K562 (cell line): ENCODE measurements at regions not wholly inside any gene's neighbourhood (a gene's known extent, or its start where the extent isn't known, plus 50 kb on each side); places are given as distances from the start of the nearest gene placed in this dataset.

ENCODE experiments used
- ATAC-seq: fragments of 200-7000 bp; cut with Tn5 transposase; 3 replicates; pipeline ENCODE4 v1.9.1; 2020; ENCODE audit warnings: moderate library complexity
- BruUV-seq: library from RNA; stranded (reverse); fragments of 400-500 nt; replicated peaks from 2 replicates; lab custom pipeline; 2021; lab: Mats Ljungman, UMichigan
- CTCF ChIA-PET: fragments of 300-600 bp; formaldehyde crosslinking; extraction: SDS; loops from one replicate; lab custom pipeline; 2021; ENCODE audit warnings: low intra/inter-chr PET ratio; lab: Yijun Ruan, JAX
- POLR2A ChIA-PET: fragments of 300-600, 350-650 bp; sonication (Branson Sonifier 250); formaldehyde crosslinking; extraction: SDS; loops from one replicate; lab custom pipeline; 2021; ENCODE audit warnings: antibody characterized with exemption, inconsistent platforms; lab: Yijun Ruan, JAX
- DNase-seq, 4 experiments: peaks; one replicate each; pipeline versions ENCODE4 v3.0.0 to v3.0.0-alpha.2; 2011 to 2018; ENCODE audit warnings: low spot score in 3 of 4, mixed read lengths in 3 of 4; ENCODE audit errors: extremely low read depth in 1 of 4
- FAIRE-seq: peaks from 2 replicates; lab custom pipeline; 2011; peaks lifted over from hg19 to GRCh38; lab: Jason Lieb, UNC
- H2AFZ ChIP-seq: 2 replicates; pipeline ENCODE4 v1.6.0; 2011; ENCODE audit warnings: low read depth, low read length, control low read depth, inconsistent platforms
- H3K27ac ChIP-seq: fragments of 200-600 bp; 3 replicates; pipeline ENCODE4 v1.8.0; 2011; ENCODE audit warnings: low read depth, mild to moderate bottlenecking, control low read depth, inconsistent platforms, low read length, moderate library complexity, mixed read lengths; ENCODE audit errors: extremely low read depth
- H3K27me3 ChIP-seq, 2 experiments: fragments of 300-600 bp in 1 of 2; 2 replicates in 1 of 2; 3 replicates in 1 of 2; pipeline versions ENCODE4 v1.6.0 to v1.8.0; 2011; ENCODE audit warnings: inconsistent platforms in 2 of 2, low read length in 2 of 2, mild to moderate bottlenecking in 1 of 2, mixed read lengths in 1 of 2, moderate library complexity in 1 of 2; ENCODE audit not compliant: control insufficient read depth in 2 of 2, insufficient read depth in 2 of 2
- H3K36me3 ChIP-seq: fragments of 300-600 bp; 3 replicates; pipeline ENCODE4 v1.8.0; 2011; ENCODE audit warnings: mild to moderate bottlenecking, low read length, inconsistent platforms; ENCODE audit not compliant: control insufficient read depth, insufficient read depth
- H3K4me1 ChIP-seq, 2 experiments: fragments of 200-600 bp in 1 of 2; replicated peaks in 1 of 2; 2 replicates in 1 of 2; 3 replicates in 1 of 2; pipeline versions ENCODE4 v1.5.1 to v1.8.0; 2011; ENCODE audit warnings: inconsistent platforms in 2 of 2, low read length in 2 of 2, mild to moderate bottlenecking in 1 of 2, mixed read lengths in 1 of 2, moderate library complexity in 1 of 2; ENCODE audit not compliant: control insufficient read depth in 2 of 2, insufficient read depth in 2 of 2
- H3K4me2 ChIP-seq: 2 replicates; pipeline ENCODE4 v1.6.1; 2011; ENCODE audit warnings: low read length, control low read depth, inconsistent platforms, mixed read lengths; ENCODE audit not compliant: insufficient read depth
- H3K4me3 ChIP-seq: fragments of 200-600 bp; sonication (generic), shearing (Covaris generic); 2 replicates; pipeline ENCODE4 v1.5.1; 2016; ENCODE audit warnings: control low read depth, inconsistent platforms
- H3K79me2 ChIP-seq: fragments of 200-600 bp; 3 replicates; pipeline ENCODE4 v1.8.0; 2011; ENCODE audit warnings: low read length, inconsistent platforms; ENCODE audit not compliant: control insufficient read depth, insufficient read depth
- H3K9ac ChIP-seq, 2 experiments: 2 replicates each; pipeline versions ENCODE4 v1.6.0 to v1.6.1; 2011; ENCODE audit warnings: low read depth in 2 of 2, low read length in 2 of 2, control low read depth in 1 of 2, inconsistent platforms in 1 of 2, mild to moderate bottlenecking in 1 of 2, mixed read lengths in 1 of 2; ENCODE audit not compliant: insufficient read depth in 1 of 2
- H3K9me1 ChIP-seq: one replicate; pipeline ENCODE4 v1.6.0; 2011; ENCODE audit warnings: inconsistent platforms, mild to moderate bottlenecking, low read length, moderate library complexity; ENCODE audit not compliant: control insufficient read depth, insufficient read depth
- H3K9me3 ChIP-seq: replicated peaks from 2 replicates; pipeline ENCODE4 v1.5.1; 2011; ENCODE audit warnings: low read depth, low read length, inconsistent platforms; ENCODE audit not compliant: control insufficient read depth, insufficient read depth
- H4K20me1 ChIP-seq: replicated peaks from 2 replicates; pipeline ENCODE4 v1.6.1; 2011; ENCODE audit warnings: low read length, inconsistent platforms, mixed read lengths; ENCODE audit not compliant: control insufficient read depth, insufficient read depth
- CBX3 ChIP-seq, 2 experiments: IDR thresholded peaks; 1 replicate in 1 of 2; 2 replicates in 1 of 2; pipeline ENCODE4 v1.6.1; 2012; ENCODE audit warnings: inconsistent platforms in 2 of 2, low read length in 2 of 2, borderline replicate concordance in 1 of 2, control low read depth in 1 of 2
- FOXP1 ChIP-seq: sonication (generic); formaldehyde crosslinking; IDR thresholded peaks from 2 replicates; pipeline ENCODE4 v1.8.0; 2022; ENCODE audit warnings: mild to moderate bottlenecking, missing genetic modification reagents
- HMG20A ChIP-seq: fragments of 450-650 bp; formaldehyde crosslinking; conservative IDR thresholded peaks from 2 replicates; pipeline ENCODE4 v1.4.0; 2020; ENCODE audit warnings: mild to moderate bottlenecking, mixed read lengths
- SIN3B ChIP-seq: fragments of 450-650 bp; IDR thresholded peaks from 2 replicates; pipeline ENCODE4 v1.6.1; 2017; ENCODE audit warnings: low read depth, mild to moderate bottlenecking, moderate library complexity
- ZBED1 ChIP-seq: IDR thresholded peaks from 2 replicates; pipeline ENCODE4 v1.6.1; 2014
- WGBS: fragments of 100-300 bp; shearing (Covaris generic); methylation state at CpG from one replicate; pipeline ENCODE4 v1.1.6; 2016; ENCODE audit warnings: low coverage, mixed read lengths; ENCODE audit not compliant: insufficient coverage; ENCODE audit errors: missing lambda C conversion rate; 5-methylcytosine and 5-hydroxymethylcytosine counted together
- in situ Hi-C: fragments of 300-500 bp; cut with MboI; formaldehyde crosslinking; loops from 4 replicates; pipeline ENCODE4 v1.15.0; 2018; ENCODE audit warnings: inconsistent platforms, mixed read lengths
- intact Hi-C: fragments of 100-400 bp; cut with micrococcal nuclease; formaldehyde crosslinking; loops from 2 replicates; pipeline ENCODE4 v1.14.2; 2022

DNA sequence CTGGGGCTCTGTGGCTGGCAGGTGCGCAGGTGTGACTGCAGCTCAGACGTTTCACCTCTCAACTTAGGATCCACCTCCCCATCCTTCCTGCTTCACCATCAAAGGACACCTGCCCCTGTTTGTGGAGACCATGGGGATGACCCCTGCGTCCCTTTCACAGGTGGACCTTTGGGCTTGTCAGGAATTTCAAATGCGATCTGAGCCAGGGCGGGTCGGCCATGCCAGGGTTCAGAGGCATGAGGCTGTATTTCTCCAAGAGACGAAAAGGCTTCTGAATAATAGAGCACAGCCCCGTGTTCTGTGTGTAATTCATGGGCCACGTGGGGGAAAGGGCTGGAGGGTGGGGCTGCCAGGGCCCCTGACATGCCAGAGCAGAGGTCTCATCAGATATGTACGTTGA, 668.0 kb downstream of the BRD1 start:
- Histone ChIP-seq H4K20me1 (no peaks in the 10 kb centered on the region), H3K36me3 (no peaks in the 10 kb centered on the region), H2AFZ (no peak overlapping the region), H3K4me3 (no peak overlapping the region), H3K27ac (no peak overlapping the region), H3K9ac (no peak overlapping the region), H3K79me2 (no peaks in the 10 kb centered on the region), H3K4me1 (no peaks in the 10 kb centered on the region), H3K9me3 (no peaks in the 10 kb centered on the region; the same call in 1 of the 2 replicates), H3K27me3 (peaks cover 0 to 15% of the 10 kb centered on the region in 2 experiments; a peak in 2 of 5 replicates), H3K4me2 (no peak overlapping the region), H3K9me1 (no peaks in the 10 kb centered on the region)
- in situ Hi-C loops = no loop called here
- no TSS peak for BruUV-seq
- DNase-seq (no peak), FAIRE-seq (no peak), ATAC-seq (no peak)
- CTCF ChIA-PET = no interaction called here
- POLR2A ChIA-PET = no interaction called here
- intact Hi-C loops = no loop called here
- 1% methylated on average over 10 of the region's 10 CpGs for WGBS
- TF ChIP-seq ZBED1 (no peak), FOXP1 (CRISPR knock-in tag) (no peak), HMG20A (CRISPR knock-in tag) (no peak), CBX3 (IDR thresholded peaks at IDR 0.05; ENCODE audit: borderline replicate concordance in 1 of 2, low read length in 2 of 2) (no peak)
- TF ChIP-seq, all 486 proteins: peak for 0

DNA sequence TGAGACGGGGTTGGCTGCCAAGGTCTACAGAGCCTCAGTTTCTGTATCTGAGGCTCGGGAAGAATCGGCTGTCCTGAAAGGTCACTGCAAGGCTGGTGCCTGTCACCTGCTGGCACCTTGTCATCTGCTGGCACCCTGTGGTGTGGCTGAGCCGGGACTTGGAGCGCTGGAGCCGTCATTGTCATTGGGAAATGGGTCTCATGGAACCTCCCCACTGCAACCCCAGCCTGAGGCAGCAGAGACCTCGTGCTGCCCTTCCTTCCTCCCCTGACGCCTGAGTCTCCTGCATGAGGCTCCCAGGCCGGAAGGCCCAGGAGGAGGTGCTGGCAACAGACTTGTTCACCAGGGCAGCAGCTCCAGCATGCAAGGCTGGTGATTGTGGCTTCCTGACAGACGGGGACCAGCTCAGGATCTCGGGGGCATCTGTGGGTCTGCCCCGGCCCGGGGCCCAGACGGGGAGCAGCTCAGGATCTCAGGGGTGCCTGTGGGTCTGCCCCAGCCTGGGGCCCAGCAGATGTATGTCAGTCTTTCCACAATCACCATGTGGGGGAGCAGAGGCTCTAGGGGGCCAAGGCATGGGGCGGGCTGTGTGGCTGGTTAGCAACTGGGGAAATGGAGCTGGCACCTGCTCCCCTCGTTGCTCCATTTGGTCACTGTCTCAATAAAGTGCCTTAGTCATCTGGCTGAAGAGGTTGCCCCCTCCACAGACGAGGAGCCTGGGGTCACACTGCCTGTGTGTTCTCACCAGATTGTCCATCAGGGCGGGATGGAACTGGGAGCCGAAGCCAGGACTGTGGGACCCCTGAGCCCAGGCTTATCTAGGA, 668.7 kb downstream of the BRD1 start:
- Histone ChIP-seq H3K9me3 (no peaks in the 10 kb centered on the region; the same call in 1 of the 2 replicates), H3K27me3 (peaks cover 0 to 15% of the 10 kb centered on the region in 2 experiments; a peak in 2 of 5 replicates), H3K27ac (no peak overlapping the region), H2AFZ (no peak overlapping the region), H3K36me3 (no peaks in the 10 kb centered on the region), H4K20me1 (no peaks in the 10 kb centered on the region), H3K79me2 (no peaks in the 10 kb centered on the region), H3K9ac (no peak overlapping the region), H3K9me1 (no peaks in the 10 kb centered on the region)
- in situ Hi-C loops (no loop called here), intact Hi-C loops (no loop called here)
- no TSS peak for BruUV-seq
- whole genome bisulfite sequencing = 3% methylated on average over 16 of the region's 19 CpGs
- ChIA-PET POLR2A (no interaction called here), CTCF (no interaction called here)
- ATAC-seq (no peak), DNase-seq (no peak), FAIRE-seq (no peak)
- TF ChIP-seq SIN3B = no peak
- TF ChIP-seq, all 486 proteins: peak for 0
- H3K4me2 ChIP-seq = no peak overlapping the region
- H3K4me1 ChIP-seq = no peaks in the 10 kb centered on the region
- H3K4me3 ChIP-seq = no peak overlapping the region
